ENCODE measurements at regions not wholly inside any gene's neighbourhood (a gene's known extent, or its start where the extent isn't known, plus 50 kb on each side); places are given as distances from the start of the nearest gene placed in this dataset.

GRCh38 chr5:93191035-93191817, 389.8 kb downstream of the NR2F1-AS1 start:
- no peak overlapping the region for H3K4me3 ChIP-seq (ENCODE audit: low read depth in 1 of 2, low read length in 2 of 2)
- H3K36me3 ChIP-seq (ENCODE audit: control insufficient read depth in 1 of 2, insufficient read depth in 2 of 2, low read length in 2 of 2), result no peaks in the 10 kb centered on the region
- no peaks in the 10 kb centered on the region for H3K27me3 ChIP-seq (ENCODE audit: low read depth, low read length)
- H3K9me3 ChIP-seq (ENCODE audit: control insufficient read depth in 1 of 2, low read length in 2 of 2), result no peaks in the 10 kb centered on the region
- peaks cover 0 to 4% of the 10 kb centered on the region in 2 donors for H3K4me1 ChIP-seq (ENCODE audit: control insufficient read depth in 1 of 2, insufficient read depth in 2 of 2, low read length in 2 of 2)
- no peak overlapping the region for H3K27ac ChIP-seq (ENCODE audit: low read length)

- Histone ChIP-seq H3K36me3 (ENCODE audit: control insufficient read depth in 1 of 2, insufficient read depth in 2 of 2, low read length in 2 of 2) (no peaks in the 10 kb centered on the region), H3K27me3 (ENCODE audit: low read depth, low read length) (no peaks in the 10 kb centered on the region), H3K4me1 (ENCODE audit: control insufficient read depth in 1 of 2, insufficient read depth in 2 of 2, low read length in 2 of 2) (peaks cover 0 to 4% of the 10 kb centered on the region in 2 donors), H3K4me3 (ENCODE audit: low read depth in 1 of 2, low read length in 2 of 2) (no peak overlapping the region), H3K27ac (ENCODE audit: low read length) (no peak overlapping the region), H3K9me3 (ENCODE audit: control insufficient read depth in 1 of 2, low read length in 2 of 2) (no peaks in the 10 kb centered on the region)
These were observed 391.3 kb downstream of the NR2F1-AS1 start for GRCh38 chr5:93189707-93190120.

- Histone ChIP-seq H3K36me3 (ENCODE audit: control insufficient read depth in 1 of 2, insufficient read depth in 2 of 2, low read length in 2 of 2) (no peaks in the 10 kb centered on the region), H3K9me3 (ENCODE audit: control insufficient read depth in 1 of 2, low read length in 2 of 2) (no peaks in the 10 kb centered on the region), H3K4me1 (ENCODE audit: control insufficient read depth in 1 of 2, insufficient read depth in 2 of 2, low read length in 2 of 2) (no peaks in the 10 kb centered on the region), H3K4me3 (ENCODE audit: low read depth in 1 of 2, low read length in 2 of 2) (no peak overlapping the region), H3K27ac (ENCODE audit: low read length) (no peak overlapping the region), H3K27me3 (ENCODE audit: low read depth, low read length) (no peaks in the 10 kb centered on the region)
These were observed 392.0 kb downstream of the NR2F1-AS1 start for GRCh38 chr5:93188876-93189485.

GRCh38 chr5:93186076-93186682, 394.8 kb downstream of the NR2F1-AS1 start:
- Histone ChIP-seq H3K4me1 (ENCODE audit: control insufficient read depth in 1 of 2, insufficient read depth in 2 of 2, low read length in 2 of 2) (no peaks in the 10 kb centered on the region), H3K27ac (ENCODE audit: low read length) (no peak overlapping the region), H3K27me3 (ENCODE audit: low read depth, low read length) (no peaks in the 10 kb centered on the region), H3K4me3 (ENCODE audit: low read depth in 1 of 2, low read length in 2 of 2) (no peak overlapping the region), H3K36me3 (ENCODE audit: control insufficient read depth in 1 of 2, insufficient read depth in 2 of 2, low read length in 2 of 2) (no peaks in the 10 kb centered on the region), H3K9me3 (ENCODE audit: control insufficient read depth in 1 of 2, low read length in 2 of 2) (no peaks in the 10 kb centered on the region)

- no peaks in the 10 kb centered on the region for H3K4me1 ChIP-seq (ENCODE audit: control insufficient read depth in 1 of 2, insufficient read depth in 2 of 2, low read length in 2 of 2)
- H3K4me3 ChIP-seq (ENCODE audit: low read depth in 1 of 2, low read length in 2 of 2), result no peak overlapping the region
- H3K36me3 ChIP-seq (ENCODE audit: control insufficient read depth in 1 of 2, insufficient read depth in 2 of 2, low read length in 2 of 2), result no peaks in the 10 kb centered on the region
- H3K27me3 ChIP-seq (ENCODE audit: low read depth, low read length), result no peaks in the 10 kb centered on the region
- H3K27ac ChIP-seq (ENCODE audit: low read length), result no peak overlapping the region
- no peaks in the 10 kb centered on the region for H3K9me3 ChIP-seq (ENCODE audit: control insufficient read depth in 1 of 2, low read length in 2 of 2)
These were observed 397.0 kb downstream of the NR2F1-AS1 start for GRCh38 chr5:93184041-93184440.

- Histone ChIP-seq H3K4me3 (ENCODE audit: low read depth in 1 of 2, low read length in 2 of 2) (no peak overlapping the region), H3K36me3 (ENCODE audit: control insufficient read depth in 1 of 2, insufficient read depth in 2 of 2, low read length in 2 of 2) (no peaks in the 10 kb centered on the region), H3K27ac (ENCODE audit: low read length) (no peak overlapping the region), H3K27me3 (ENCODE audit: low read depth, low read length) (no peaks in the 10 kb centered on the region), H3K9me3 (ENCODE audit: control insufficient read depth in 1 of 2, low read length in 2 of 2) (no peaks in the 10 kb centered on the region), H3K4me1 (ENCODE audit: control insufficient read depth in 1 of 2, insufficient read depth in 2 of 2, low read length in 2 of 2) (no peaks in the 10 kb centered on the region)
These were observed 401.6 kb downstream of the NR2F1-AS1 start for GRCh38 chr5:93179466-93179865.

- H3K36me3 ChIP-seq (ENCODE audit: control insufficient read depth in 1 of 2, insufficient read depth in 2 of 2, low read length in 2 of 2), result no peaks in the 10 kb centered on the region
- H3K27ac ChIP-seq (ENCODE audit: low read length), result no peak overlapping the region
- no peaks in the 10 kb centered on the region for H3K27me3 ChIP-seq (ENCODE audit: low read depth, low read length)
- H3K9me3 ChIP-seq (ENCODE audit: control insufficient read depth in 1 of 2, low read length in 2 of 2), result peaks cover 0 to 3% of the 10 kb centered on the region in 2 donors
- H3K4me1 ChIP-seq (ENCODE audit: control insufficient read depth in 1 of 2, insufficient read depth in 2 of 2, low read length in 2 of 2), result no peaks in the 10 kb centered on the region
- no peak overlapping the region for H3K4me3 ChIP-seq (ENCODE audit: low read depth in 1 of 2, low read length in 2 of 2)
These were observed 406.1 kb downstream of the NR2F1-AS1 start for GRCh38 chr5:93174930-93175329.

- H3K27ac ChIP-seq (ENCODE audit: low read length), result no peak overlapping the region
- H3K4me1 ChIP-seq (ENCODE audit: control insufficient read depth in 1 of 2, insufficient read depth in 2 of 2, low read length in 2 of 2), result peaks cover 13 to 22% of the 10 kb centered on the region in 2 donors
- no peaks in the 10 kb centered on the region for H3K36me3 ChIP-seq (ENCODE audit: control insufficient read depth in 1 of 2, insufficient read depth in 2 of 2, low read length in 2 of 2)
- H3K27me3 ChIP-seq (ENCODE audit: low read depth, low read length), result no peaks in the 10 kb centered on the region
- no peak overlapping the region for H3K4me3 ChIP-seq (ENCODE audit: low read depth in 1 of 2, low read length in 2 of 2)
- H3K9me3 ChIP-seq (ENCODE audit: control insufficient read depth in 1 of 2, low read length in 2 of 2), result no peaks in the 10 kb centered on the region
These were observed 415.5 kb downstream of the NR2F1-AS1 start for GRCh38 chr5:93165559-93165958.

- no peak overlapping the region for H3K27ac ChIP-seq (ENCODE audit: low read length)
- no peaks in the 10 kb centered on the region for H3K9me3 ChIP-seq (ENCODE audit: control insufficient read depth in 1 of 2, low read length in 2 of 2)
- H3K4me3 ChIP-seq (ENCODE audit: low read depth in 1 of 2, low read length in 2 of 2), result no peak overlapping the region
- peaks cover 13 to 24% of the 10 kb centered on the region in 2 donors for H3K4me1 ChIP-seq (ENCODE audit: control insufficient read depth in 1 of 2, insufficient read depth in 2 of 2, low read length in 2 of 2)
- no peaks in the 10 kb centered on the region for H3K27me3 ChIP-seq (ENCODE audit: low read depth, low read length)
- H3K36me3 ChIP-seq (ENCODE audit: control insufficient read depth in 1 of 2, insufficient read depth in 2 of 2, low read length in 2 of 2), result no peaks in the 10 kb centered on the region
These were observed 416.3 kb downstream of the NR2F1-AS1 start for GRCh38 chr5:93164690-93165089.

GRCh38 chr5:93163010-93163663, 417.9 kb downstream of the NR2F1-AS1 start:
- Histone ChIP-seq H3K4me3 (ENCODE audit: low read depth in 1 of 2, low read length in 2 of 2) (no peak overlapping the region), H3K27ac (ENCODE audit: low read length) (no peak overlapping the region), H3K27me3 (ENCODE audit: low read depth, low read length) (no peaks in the 10 kb centered on the region), H3K4me1 (ENCODE audit: control insufficient read depth in 1 of 2, insufficient read depth in 2 of 2, low read length in 2 of 2) (peaks cover 13 to 24% of the 10 kb centered on the region in 2 donors), H3K9me3 (ENCODE audit: control insufficient read depth in 1 of 2, low read length in 2 of 2) (no peaks in the 10 kb centered on the region), H3K36me3 (ENCODE audit: control insufficient read depth in 1 of 2, insufficient read depth in 2 of 2, low read length in 2 of 2) (no peaks in the 10 kb centered on the region)
